ENCODE measurements at regions not wholly inside any gene's neighbourhood (a gene's known extent, or its start where the extent isn't known, plus 50 kb on each side); places are given as distances from the start of the nearest gene placed in this dataset.

DNA sequence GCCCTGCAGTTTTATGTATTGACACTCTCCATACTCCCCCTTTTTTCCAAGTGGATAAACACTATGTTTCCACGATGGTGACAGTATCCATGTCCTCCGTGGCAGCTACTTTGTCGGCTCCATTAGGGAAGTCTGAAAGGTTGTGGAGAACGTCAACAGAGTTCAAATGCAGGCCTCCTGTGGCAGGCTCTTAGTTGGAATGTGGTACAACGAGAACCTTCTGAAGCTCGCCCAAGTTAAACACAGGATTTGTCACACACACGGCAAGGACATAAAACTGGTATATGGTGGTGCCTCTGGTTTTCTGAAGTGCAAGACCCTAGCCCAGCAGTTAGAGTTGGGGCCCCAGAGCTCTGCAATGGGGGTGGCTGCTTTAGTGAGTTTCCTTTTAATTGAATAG, 187.0 kb upstream of the TAB2 start:
- TF ChIP-seq, protein P1, sequence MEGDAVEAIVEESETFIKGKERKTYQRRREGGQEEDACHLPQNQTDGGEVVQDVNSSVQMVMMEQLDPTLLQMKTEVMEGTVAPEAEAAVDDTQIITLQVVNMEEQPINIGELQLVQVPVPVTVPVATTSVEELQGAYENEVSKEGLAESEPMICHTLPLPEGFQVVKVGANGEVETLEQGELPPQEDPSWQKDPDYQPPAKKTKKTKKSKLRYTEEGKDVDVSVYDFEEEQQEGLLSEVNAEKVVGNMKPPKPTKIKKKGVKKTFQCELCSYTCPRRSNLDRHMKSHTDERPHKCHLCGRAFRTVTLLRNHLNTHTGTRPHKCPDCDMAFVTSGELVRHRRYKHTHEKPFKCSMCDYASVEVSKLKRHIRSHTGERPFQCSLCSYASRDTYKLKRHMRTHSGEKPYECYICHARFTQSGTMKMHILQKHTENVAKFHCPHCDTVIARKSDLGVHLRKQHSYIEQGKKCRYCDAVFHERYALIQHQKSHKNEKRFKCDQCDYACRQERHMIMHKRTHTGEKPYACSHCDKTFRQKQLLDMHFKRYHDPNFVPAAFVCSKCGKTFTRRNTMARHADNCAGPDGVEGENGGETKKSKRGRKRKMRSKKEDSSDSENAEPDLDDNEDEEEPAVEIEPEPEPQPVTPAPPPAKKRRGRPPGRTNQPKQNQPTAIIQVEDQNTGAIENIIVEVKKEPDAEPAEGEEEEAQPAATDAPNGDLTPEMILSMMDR (IDR thresholded peaks at IDR 0.05; ENCODE audit: poor library complexity): no peak
- TF ChIP-seq EZH2 (IDR thresholded peaks at IDR 0.05; ENCODE audit: borderline replicate concordance): no peak
- no peak for TF ChIP-seq EZH2phosphoT487 (IDR thresholded peaks at IDR 0.05; ENCODE audit: low read depth, severe bottlenecking, unreplicated experiment)

All from hepatocyte (in vitro differentiated cells).